Loucy (cell line): ENCODE measurements at regions not wholly inside any gene's neighbourhood (a gene's known extent, or its start where the extent isn't known, plus 50 kb on each side); places are given as distances from the start of the nearest gene placed in this dataset.
"Not testable (repeated sequence)": the region's sequence is repeated elsewhere in the genome, so short reads cannot be mapped to it uniquely, and the experiment has no call there.

Experiments
- H2AFZ ChIP-seq: fragments of 200-600 bp; sonication (generic); 2 replicates; pipeline ENCODE4 v1.6.0; 2016; ENCODE audit warnings: antibody characterized with exemption, mild to moderate bottlenecking, low read length, moderate library complexity
- H3F3A ChIP-seq: fragments of 200-600 bp; 2 replicates; pipeline ENCODE4 v1.6.0; 2016; ENCODE audit warnings: antibody characterized with exemption, low read depth, mild to moderate bottlenecking
- H3K27me3 ChIP-seq: fragments of 200-600 bp; sonication (generic); 2 replicates; pipeline ENCODE4 v1.6.1; 2014; ENCODE audit warnings: low read length, mild to moderate bottlenecking; ENCODE audit not compliant: insufficient read depth, poor library complexity, severe bottlenecking
- H3K36me3 ChIP-seq: fragments of 200-600 bp; sonication (generic); 2 replicates; pipeline ENCODE4 v1.6.1; 2016; ENCODE audit warnings: low read length; ENCODE audit not compliant: insufficient read depth
- H3K4me1 ChIP-seq: fragments of 200-600 bp; sonication (generic); 2 replicates; pipeline ENCODE4 v1.5.1; 2014; ENCODE audit warnings: low read length, mild to moderate bottlenecking; ENCODE audit not compliant: insufficient read depth, poor library complexity, severe bottlenecking
- H3K4me2 ChIP-seq: fragments of 200-600 bp; sonication (generic); 2 replicates; pipeline ENCODE4 v1.6.0; 2014; ENCODE audit warnings: antibody characterized with exemption, low read length, low read depth, mild to moderate bottlenecking; ENCODE audit not compliant: poor library complexity, severe bottlenecking
- H3K4me3 ChIP-seq: fragments of 200-600 bp; sonication (generic); 2 replicates; pipeline ENCODE4 v1.5.1; 2014; ENCODE audit warnings: low read length, mild to moderate bottlenecking, mixed read lengths; ENCODE audit not compliant: poor library complexity, severe bottlenecking
- H3K79me2 ChIP-seq: fragments of 200-600 bp; sonication (generic); 2 replicates; pipeline ENCODE4 v1.6.1; 2014; ENCODE audit warnings: low read length; ENCODE audit not compliant: insufficient read depth
- H3K9ac ChIP-seq: fragments of 200-600 bp; sonication (generic); 2 replicates; pipeline ENCODE4 v1.6.0; 2014; ENCODE audit warnings: mild to moderate bottlenecking, low read depth, low read length, moderate library complexity; ENCODE audit not compliant: poor library complexity, severe bottlenecking
- H3K9me2 ChIP-seq: fragments of 200-600 bp; sonication (generic); replicated peaks from 2 replicates; pipeline ENCODE4 v1.6.1; 2016; ENCODE audit warnings: low read depth, low read length, mixed read lengths
- H3K9me3 ChIP-seq: fragments of 200-600 bp; sonication (generic); 2 replicates; pipeline ENCODE4 v1.6.1; 2014; ENCODE audit warnings: mild to moderate bottlenecking, antibody characterized with exemption, low read length, low read depth; ENCODE audit not compliant: insufficient read depth
- H4K20me1 ChIP-seq: fragments of 200-600 bp; sonication (generic); 2 replicates; pipeline ENCODE4 v1.6.0; 2014; ENCODE audit warnings: antibody characterized with exemption, low read length, mild to moderate bottlenecking; ENCODE audit not compliant: insufficient read depth, poor library complexity, severe bottlenecking
- EZH2phosphoT487 ChIP-seq: fragments of 200-600 bp; IDR thresholded peaks from 2 replicates; pipeline ENCODE4 v1.6.1; 2018; ENCODE audit warnings: antibody characterized with exemption, mild to moderate bottlenecking, moderate library complexity, borderline replicate concordance
- TF ChIP-seq, protein P1 (sequence below): fragments of 200-600 bp; sonication (generic); conservative IDR thresholded peaks from 2 replicates; pipeline ENCODE4 v1.5.1; 2014; ENCODE audit warnings: mild to moderate bottlenecking, antibody characterized with exemption, low read length

DNA sequence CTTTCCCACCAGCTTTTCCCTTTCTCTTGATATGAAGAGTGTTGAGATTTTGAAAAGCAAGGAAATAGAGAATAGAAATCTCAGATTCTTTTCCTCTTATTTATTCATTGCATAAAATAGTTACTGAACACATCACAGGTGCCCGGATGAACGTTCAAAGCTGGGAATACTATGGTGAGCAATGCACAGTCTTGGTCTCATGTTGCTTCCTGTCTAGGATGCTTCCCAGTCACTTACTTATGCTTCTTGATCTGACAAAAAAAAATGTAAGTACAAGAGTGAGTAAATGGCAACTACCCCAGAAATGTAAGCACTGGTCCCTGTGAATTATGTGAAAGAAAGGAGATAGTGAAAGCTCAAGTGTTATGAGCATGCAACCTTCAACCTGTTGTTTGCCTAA lies 153.5 kb upstream of the S1PR3 start:
- peaks cover 19% of the 10 kb centered on the region for H3K4me1 ChIP-seq
- H3K9me2 ChIP-seq: no peaks in the 10 kb centered on the region
- H3K4me3 ChIP-seq: no peak overlapping the region
- H2AFZ ChIP-seq: no peak overlapping the region
- H3K9me3 ChIP-seq: no peaks in the 10 kb centered on the region
- no peaks in the 10 kb centered on the region for H3K79me2 ChIP-seq
- no peak overlapping the region for H3K4me2 ChIP-seq
- peaks cover 15% of the 10 kb centered on the region for H3K27me3 ChIP-seq
- TF ChIP-seq EZH2phosphoT487: no peak
- TF ChIP-seq, protein P1, sequence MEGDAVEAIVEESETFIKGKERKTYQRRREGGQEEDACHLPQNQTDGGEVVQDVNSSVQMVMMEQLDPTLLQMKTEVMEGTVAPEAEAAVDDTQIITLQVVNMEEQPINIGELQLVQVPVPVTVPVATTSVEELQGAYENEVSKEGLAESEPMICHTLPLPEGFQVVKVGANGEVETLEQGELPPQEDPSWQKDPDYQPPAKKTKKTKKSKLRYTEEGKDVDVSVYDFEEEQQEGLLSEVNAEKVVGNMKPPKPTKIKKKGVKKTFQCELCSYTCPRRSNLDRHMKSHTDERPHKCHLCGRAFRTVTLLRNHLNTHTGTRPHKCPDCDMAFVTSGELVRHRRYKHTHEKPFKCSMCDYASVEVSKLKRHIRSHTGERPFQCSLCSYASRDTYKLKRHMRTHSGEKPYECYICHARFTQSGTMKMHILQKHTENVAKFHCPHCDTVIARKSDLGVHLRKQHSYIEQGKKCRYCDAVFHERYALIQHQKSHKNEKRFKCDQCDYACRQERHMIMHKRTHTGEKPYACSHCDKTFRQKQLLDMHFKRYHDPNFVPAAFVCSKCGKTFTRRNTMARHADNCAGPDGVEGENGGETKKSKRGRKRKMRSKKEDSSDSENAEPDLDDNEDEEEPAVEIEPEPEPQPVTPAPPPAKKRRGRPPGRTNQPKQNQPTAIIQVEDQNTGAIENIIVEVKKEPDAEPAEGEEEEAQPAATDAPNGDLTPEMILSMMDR: no peak
- no peak overlapping the region for H3K9ac ChIP-seq
- no peaks in the 10 kb centered on the region for H4K20me1 ChIP-seq
- no peaks in the 10 kb centered on the region for H3K36me3 ChIP-seq
- H3F3A ChIP-seq: no peaks in the 10 kb centered on the region; the same call in 1 of the 2 replicates

DNA sequence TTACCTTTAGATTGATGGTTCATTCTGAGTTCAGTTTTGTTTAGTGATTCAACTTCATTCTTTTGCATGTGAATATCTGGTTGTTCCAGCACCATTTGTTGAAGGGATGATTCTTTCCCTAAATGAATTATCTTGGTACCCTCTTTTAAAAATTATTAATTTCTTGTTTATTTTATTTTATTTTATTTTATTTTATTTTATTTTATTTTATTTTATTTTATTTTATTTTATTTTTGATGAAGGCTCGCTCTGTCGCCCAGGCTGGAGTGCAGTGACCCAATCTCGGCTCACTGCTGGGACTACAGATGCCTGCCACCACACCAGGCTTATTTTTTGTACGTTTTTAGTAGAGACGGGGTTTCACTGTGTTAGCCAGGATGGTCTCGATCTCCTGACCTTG lies 141.4 kb upstream of the S1PR3 start:
- not testable (repeated sequence) for H3F3A ChIP-seq, H3K4me3 ChIP-seq, H3K9ac ChIP-seq, H3K27me3 ChIP-seq, H3K36me3 ChIP-seq, H3K9me2 ChIP-seq, H3K4me2 ChIP-seq, H3K4me1 ChIP-seq, H4K20me1 ChIP-seq, H2AFZ ChIP-seq, H3K79me2 ChIP-seq
- peaks cover 14% of the 10 kb centered on the region; the same call in 1 of the 2 replicates for H3K9me3 ChIP-seq

DNA sequence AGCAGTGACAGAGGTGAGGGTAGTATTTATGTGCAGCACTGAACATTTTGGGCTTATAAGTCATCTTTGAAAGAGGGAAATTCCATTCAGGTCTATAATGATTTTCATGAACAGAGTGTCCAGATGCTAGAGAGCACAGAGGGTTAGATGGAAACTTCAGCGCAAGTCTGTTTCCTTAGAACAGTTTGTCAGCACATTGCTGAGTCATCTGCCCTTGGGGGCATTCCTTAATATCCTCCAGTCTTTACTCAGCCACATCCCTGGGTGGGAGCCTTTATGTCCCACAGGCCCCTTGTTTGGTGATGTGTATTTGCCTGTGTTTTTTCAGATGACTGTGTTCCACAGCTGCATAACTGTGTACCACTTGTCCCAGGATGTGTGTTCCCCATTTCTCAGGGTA lies 138.5 kb upstream of the S1PR3 start:
- TF ChIP-seq, protein P1: no peak
- TF ChIP-seq EZH2phosphoT487: no peak
- Histone ChIP-seq H3K4me2 (no peak overlapping the region), H3K4me3 (no peak overlapping the region), H4K20me1 (no peaks in the 10 kb centered on the region), H3K36me3 (no peaks in the 10 kb centered on the region), H3K9ac (no peak overlapping the region), H3K9me3 (peaks cover 8% of the 10 kb centered on the region; the same call in 1 of the 2 replicates), H3K4me1 (no peaks in the 10 kb centered on the region), H2AFZ (no peak overlapping the region), H3K9me2 (no peaks in the 10 kb centered on the region), H3F3A (no peaks in the 10 kb centered on the region), H3K79me2 (no peaks in the 10 kb centered on the region), H3K27me3 (no peaks in the 10 kb centered on the region)

DNA sequence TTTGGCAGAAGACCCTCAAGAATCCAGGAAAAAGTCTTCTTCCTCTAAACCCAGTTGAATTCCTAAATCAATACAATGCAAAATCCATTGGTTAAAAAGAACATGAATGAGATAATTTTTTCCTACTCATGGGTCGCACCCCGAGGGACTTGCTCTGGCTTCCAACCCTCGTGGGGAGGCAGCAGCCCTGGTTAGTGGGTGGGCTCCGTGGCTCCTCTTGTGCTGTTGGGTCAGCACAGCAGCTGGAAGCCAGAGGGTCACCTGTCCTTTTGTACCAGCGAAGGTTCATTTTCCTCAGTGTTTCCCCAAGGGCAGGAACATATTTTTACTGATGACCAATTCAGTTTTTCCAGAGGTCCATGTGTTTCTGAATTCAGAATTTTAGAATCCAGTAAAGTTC lies 120.6 kb upstream of the S1PR3 start:
- no peak overlapping the region for H2AFZ ChIP-seq
- H3K4me3 ChIP-seq: no peak overlapping the region
- no peaks in the 10 kb centered on the region for H3K4me1 ChIP-seq
- no peaks in the 10 kb centered on the region for H3F3A ChIP-seq
- no peaks in the 10 kb centered on the region for H3K27me3 ChIP-seq
- no peak overlapping the region for H3K9ac ChIP-seq
- H3K9me2 ChIP-seq: no peaks in the 10 kb centered on the region
- H3K36me3 ChIP-seq: no peaks in the 10 kb centered on the region
- no peak overlapping the region for H3K4me2 ChIP-seq
- no peaks in the 10 kb centered on the region for H4K20me1 ChIP-seq
- no peaks in the 10 kb centered on the region for H3K79me2 ChIP-seq
- TF ChIP-seq EZH2phosphoT487: no peak
- H3K9me3 ChIP-seq: 0 out of 2 replicates have a peak, but pooled peaks cover 5% of the 10 kb centered on the region
